CD4-positive, alpha-beta T cell treated with Interleukin-15 for 1 hour (primary cell): ENCODE measurements at regions not wholly inside any gene's neighbourhood (a gene's known extent, or its start where the extent isn't known, plus 50 kb on each side); places are given as distances from the start of the nearest gene placed in this dataset.
"Not testable (repeated sequence)": the region's sequence is repeated elsewhere in the genome, so short reads cannot be mapped to it uniquely, and the experiment has no call there.

ENCODE experiments used
- DNase-seq: peaks from one replicate; pipeline ENCODE4 v3.0.0-alpha.2; 2020

DNA sequence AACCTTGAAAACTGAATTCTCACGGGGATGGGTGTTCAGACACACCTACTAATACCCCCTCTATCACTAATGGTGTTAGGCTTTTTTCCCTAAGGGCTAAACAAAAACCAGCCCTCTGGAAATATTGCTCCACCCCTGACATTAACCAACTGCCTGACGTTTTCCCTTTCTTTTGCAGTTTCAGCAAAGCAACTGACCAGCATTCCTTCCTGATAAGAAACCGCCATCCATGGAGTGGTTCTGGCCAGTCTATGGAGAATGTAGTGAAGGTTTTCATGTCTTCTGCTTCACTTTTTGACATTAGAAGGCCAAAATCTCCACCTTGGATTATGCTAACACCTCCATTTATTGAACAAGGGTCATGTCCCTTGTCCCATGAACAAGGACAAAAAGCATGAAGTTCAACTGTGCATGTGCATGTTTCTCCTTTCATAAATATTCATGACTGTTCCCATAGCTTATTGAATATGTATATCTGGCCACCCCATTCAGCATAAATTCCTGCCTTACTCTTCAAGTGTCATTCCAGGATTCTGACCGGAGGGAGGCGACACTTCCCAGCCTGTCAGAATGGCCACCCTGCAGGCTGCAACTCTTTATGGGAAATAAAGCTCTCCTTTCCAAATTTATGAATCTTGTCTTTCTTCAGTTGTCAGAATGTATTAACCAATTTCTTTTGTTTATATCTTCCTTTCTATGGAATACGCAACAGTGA, 314.3 kb downstream of the HHIPL2 start:
- DNase-seq: no peak

DNA sequence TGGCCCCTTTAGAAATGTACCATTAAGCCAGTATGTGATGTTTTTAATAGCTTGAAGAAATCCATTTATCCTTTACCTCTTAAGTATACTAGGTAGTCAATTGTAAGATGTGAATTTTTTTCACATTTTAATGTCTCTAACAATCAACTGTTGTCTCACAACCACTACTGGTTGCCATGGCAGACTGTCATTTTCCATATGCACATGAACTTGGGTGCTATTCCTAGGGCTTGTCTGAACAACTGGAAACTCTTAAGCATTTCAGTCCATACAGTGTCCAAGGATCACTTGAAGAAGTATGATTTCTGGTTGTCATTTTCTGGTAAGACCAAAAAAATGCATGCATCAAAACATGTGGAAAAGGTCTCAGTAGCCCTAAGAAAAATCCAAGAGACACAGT, 315.1 kb downstream of the HHIPL2 start:
- no peak for DNase-seq

GRCh38 chr1:222229672-222230312, 318.1 kb downstream of the HHIPL2 start:
- no peak for DNase-seq

- no peak for DNase-seq
These were observed 322.6 kb downstream of the HHIPL2 start for GRCh38 chr1:222225316-222225691.

GRCh38 chr1:222224636-222225315, 323.1 kb downstream of the HHIPL2 start:
- no peak for DNase-seq

GRCh38 chr1:222224156-222224555, 323.7 kb downstream of the HHIPL2 start:
- no peak for DNase-seq

- DNase-seq: no peak
These were observed 324.9 kb downstream of the HHIPL2 start for GRCh38 chr1:222223010-222223409.

GRCh38 chr1:222216255-222216754, 331.6 kb downstream of the HHIPL2 start:
- DNase-seq: no peak

GRCh38 chr1:222210776-222211175, 337.1 kb downstream of the HHIPL2 start:
- DNase-seq: no peak

GRCh38 chr1:222204475-222204874, 343.4 kb downstream of the HHIPL2 start:
- DNase-seq: no peak

GRCh38 chr1:222202831-222203230, 345.1 kb downstream of the HHIPL2 start:
- DNase-seq: no peak

DNA sequence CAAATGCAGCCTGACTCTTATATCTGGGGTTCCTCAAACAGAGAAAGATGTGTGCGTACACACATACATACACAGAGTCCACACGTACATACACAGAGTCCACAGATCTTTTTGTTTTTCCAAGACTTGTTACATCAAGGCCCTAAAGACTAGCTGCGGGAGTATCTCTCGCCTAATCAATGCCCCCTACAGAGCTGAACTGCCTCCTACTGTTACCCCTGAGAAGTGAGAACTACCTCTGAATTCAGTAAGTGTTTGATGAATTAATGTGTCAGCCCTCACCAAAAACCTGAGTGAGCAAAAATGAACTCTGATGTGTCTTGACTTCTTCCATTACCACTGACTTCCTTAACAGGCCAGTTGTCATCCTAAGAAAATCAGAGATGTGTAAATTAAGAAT, 351.2 kb downstream of the HHIPL2 start:
- no peak for DNase-seq

- no peak for DNase-seq
These were observed 351.6 kb downstream of the HHIPL2 start for GRCh38 chr1:222196288-222196687.

GRCh38 chr1:222195857-222196256, 352.0 kb downstream of the HHIPL2 start:
- DNase-seq: no peak

GRCh38 chr1:222189218-222189617, 358.7 kb downstream of the HHIPL2 start:
- no peak for DNase-seq

DNA sequence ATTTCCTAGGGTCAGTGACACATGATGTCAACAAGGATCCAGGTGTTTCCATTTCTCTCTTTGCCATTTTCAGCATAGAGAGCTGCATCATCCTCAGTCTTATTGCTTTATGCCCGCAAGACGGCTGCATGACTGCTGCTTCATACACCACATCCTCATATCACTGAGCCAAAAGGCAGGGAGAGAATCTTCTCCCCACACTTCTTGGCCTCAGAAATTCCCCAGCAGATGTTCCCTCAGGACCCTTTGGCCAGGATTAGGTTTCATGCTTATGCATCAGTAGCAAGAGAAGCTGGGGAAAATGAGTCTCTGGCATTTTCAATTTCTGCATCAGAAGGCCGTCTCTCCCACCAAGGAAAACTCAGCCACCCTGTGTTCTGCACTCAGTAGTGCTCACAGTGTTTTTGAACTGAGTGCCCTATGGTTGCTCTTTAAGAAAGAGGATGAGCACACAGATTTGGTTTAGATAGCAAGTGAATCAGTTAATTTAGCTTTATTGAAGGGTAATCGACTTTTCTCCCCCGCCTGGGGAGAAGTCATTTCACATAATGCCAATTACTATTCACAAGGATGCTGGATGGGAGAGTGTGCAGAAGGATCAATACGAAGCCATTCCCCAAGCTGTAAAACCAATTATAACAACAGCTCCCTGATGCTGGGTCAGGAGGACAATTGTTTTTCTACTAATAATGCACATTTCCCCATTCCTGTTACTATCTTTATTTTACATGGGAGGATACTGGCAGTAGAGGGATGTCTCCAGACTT, 360.2 kb downstream of the HHIPL2 start:
- no peak for DNase-seq

DNA sequence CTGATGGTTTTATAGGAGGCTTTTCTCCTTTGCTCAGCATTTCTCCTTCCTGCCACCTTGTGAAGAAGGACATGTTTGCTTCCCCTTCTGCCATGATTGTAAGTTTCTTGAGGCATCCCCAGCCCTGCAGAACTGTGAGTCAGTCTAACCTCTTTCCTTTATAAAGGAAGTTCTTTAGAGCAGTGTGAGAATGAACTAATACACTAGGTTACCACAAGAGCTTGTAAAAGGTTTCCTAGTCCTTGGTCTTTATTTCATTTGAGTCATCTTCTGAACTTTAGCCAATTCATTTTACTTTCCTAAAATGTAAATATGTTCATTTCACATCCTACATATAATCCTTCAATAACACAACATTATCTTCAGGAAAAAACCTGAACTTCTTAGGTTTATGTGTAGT, 365.3 kb downstream of the HHIPL2 start:
- no peak for DNase-seq

DNA sequence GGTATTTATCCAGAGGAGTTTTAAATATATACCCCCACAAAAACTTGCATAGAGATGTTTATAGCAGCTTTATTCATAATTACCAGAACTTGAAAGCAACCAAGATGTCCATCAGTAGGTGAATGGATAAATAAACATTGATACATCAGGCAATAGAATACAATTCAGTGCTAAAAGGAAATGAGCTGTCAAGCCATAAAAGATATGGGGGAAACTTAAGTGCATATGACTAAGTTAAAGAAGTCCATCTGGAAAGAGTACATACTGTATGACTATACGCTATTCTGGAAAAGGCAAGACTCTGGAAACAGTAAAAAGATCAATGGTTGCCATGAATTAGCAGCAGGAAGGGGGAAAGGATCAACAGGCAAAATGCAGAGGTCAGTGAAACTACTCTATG, 366.7 kb downstream of the HHIPL2 start:
- DNase-seq: no peak

GRCh38 chr1:222177496-222177895, 370.4 kb downstream of the HHIPL2 start:
- DNase-seq: not testable (repeated sequence)

DNA sequence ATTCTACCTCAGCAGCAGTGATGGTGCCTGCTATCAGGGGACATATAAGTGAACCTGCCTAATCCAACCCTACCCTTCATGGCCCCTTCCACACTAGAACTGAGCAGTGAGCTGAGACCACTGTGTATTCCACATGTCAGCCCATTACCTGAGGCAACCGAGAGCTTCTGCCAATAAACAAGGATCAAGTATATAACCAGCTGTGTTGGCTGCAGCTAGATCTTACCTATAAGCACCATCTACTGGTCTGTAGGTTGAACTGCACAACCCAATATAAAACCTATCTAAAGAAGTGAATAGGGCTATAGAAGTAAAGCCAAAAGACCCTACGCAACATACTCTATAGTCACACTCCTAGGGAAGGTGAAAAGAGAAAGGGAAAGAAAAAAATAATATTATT, 376.9 kb downstream of the HHIPL2 start:
- DNase-seq: no peak

GRCh38 chr1:222168621-222169020, 379.3 kb downstream of the HHIPL2 start:
- DNase-seq: no peak

- no peak for DNase-seq
These were observed 380.0 kb downstream of the HHIPL2 start for GRCh38 chr1:222167896-222168295.

DNA sequence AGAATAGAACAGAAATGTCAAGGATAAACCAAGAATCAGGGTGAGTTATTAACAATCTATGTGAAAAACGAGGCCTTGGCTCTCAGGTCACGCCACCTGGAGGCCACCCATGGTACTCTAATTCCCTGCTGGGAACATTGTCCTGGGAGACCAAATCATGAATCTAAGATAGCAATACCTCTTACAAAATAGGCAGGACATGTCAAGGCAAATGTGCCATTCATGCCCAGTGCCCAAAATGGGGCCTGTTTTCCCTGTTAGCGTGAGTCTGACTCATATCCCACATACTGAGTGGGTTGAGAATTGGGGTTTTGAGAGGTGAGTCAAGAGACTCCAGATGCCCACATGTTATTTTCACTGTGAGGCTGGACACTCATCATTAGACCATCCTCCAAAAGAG, 380.8 kb downstream of the HHIPL2 start:
- no peak for DNase-seq
